NT2/D1 (cell line): ENCODE measurements at regions not wholly inside any gene's neighbourhood (a gene's known extent, or its start where the extent isn't known, plus 50 kb on each side); places are given as distances from the start of the nearest gene placed in this dataset.

ENCODE experiments used
- YY1 ChIP-seq: IDR thresholded peaks from 2 replicates; pipeline ENCODE4 v1.6.1; 2011; ENCODE audit not compliant: insufficient read length, insufficient read depth
- ZNF274 ChIP-seq: IDR thresholded peaks from 2 replicates; pipeline ENCODE4 v1.6.1; 2011; ENCODE audit warnings: mild to moderate bottlenecking, low read depth, low read length

DNA sequence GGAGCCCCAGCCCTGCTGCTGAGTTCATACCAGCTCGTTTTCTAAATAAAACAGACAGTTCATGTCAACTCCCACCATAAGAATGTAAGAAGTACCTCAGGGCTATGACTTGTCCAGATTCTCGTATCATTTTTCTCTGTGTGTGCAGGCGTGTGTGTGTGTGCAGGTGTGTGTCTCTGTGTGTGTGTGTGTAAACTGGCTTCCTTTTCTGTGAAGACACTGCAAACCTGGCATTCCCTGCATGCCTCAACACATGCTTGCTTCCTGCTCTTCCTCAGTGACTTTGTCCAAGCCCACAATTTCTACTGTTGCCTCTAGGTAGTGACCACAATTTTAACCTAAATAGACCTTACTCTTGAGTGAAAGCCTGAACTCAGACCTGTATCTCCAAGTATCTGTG is 879.0 kb downstream of the SLC4A3 start:
- TF ChIP-seq YY1 (no peak), ZNF274 (no peak)
